Neutrophil (primary cell): ENCODE measurements at regions not wholly inside any gene's neighbourhood (a gene's known extent, or its start where the extent isn't known, plus 50 kb on each side); places are given as distances from the start of the nearest gene placed in this dataset.
"Not testable (repeated sequence)": the region's sequence is repeated elsewhere in the genome, so short reads cannot be mapped to it uniquely, and the experiment has no call there.

Source experiments
- H3K27ac ChIP-seq: fragments of 200-600 bp; sonication (generic); 2 replicates; pipeline ENCODE4 v1.5.1; 2016; ENCODE audit warnings: mild to moderate bottlenecking, moderate library complexity
- H3K27me3 ChIP-seq: fragments of 200-600 bp; sonication (generic); 2 replicates; pipeline ENCODE4 v1.6.0; 2016; ENCODE audit warnings: mild to moderate bottlenecking
- H3K36me3 ChIP-seq: fragments of 200-600 bp; sonication (generic); 2 replicates; pipeline ENCODE4 v1.5.1; 2017
- H3K4me1 ChIP-seq, 2 experiments: fragments of 200-600 bp in 1 of 2; sonication (generic) in 1 of 2; 1 replicate in 1 of 2; 2 replicates in 1 of 2; pipeline versions ENCODE4 v1.5.1 to v1.6.1; 2013 to 2016; ENCODE audit warnings: low read depth in 1 of 2, low read length in 1 of 2, mild to moderate bottlenecking in 1 of 2, moderate library complexity in 1 of 2; ENCODE audit not compliant: control insufficient read depth in 1 of 2, insufficient read depth in 1 of 2
- H3K4me3 ChIP-seq, 2 experiments: fragments of 200-600 bp in 1 of 2; sonication (generic) in 1 of 2; 1 replicate in 1 of 2; 2 replicates in 1 of 2; pipeline ENCODE4 v1.5.1; 2013 to 2016; ENCODE audit warnings: low read depth in 1 of 2, low read length in 1 of 2, mild to moderate bottlenecking in 1 of 2, moderate library complexity in 1 of 2
- H3K9me3 ChIP-seq: fragments of 200-600 bp; sonication (generic); 2 replicates; pipeline ENCODE4 v1.5.1; 2016
- TF ChIP-seq, protein P1 (sequence below): fragments of 200-600 bp; sonication (generic); IDR thresholded peaks from 2 replicates; pipeline ENCODE4 v1.5.1; 2016; ENCODE audit warnings: antibody characterized with exemption

DNA sequence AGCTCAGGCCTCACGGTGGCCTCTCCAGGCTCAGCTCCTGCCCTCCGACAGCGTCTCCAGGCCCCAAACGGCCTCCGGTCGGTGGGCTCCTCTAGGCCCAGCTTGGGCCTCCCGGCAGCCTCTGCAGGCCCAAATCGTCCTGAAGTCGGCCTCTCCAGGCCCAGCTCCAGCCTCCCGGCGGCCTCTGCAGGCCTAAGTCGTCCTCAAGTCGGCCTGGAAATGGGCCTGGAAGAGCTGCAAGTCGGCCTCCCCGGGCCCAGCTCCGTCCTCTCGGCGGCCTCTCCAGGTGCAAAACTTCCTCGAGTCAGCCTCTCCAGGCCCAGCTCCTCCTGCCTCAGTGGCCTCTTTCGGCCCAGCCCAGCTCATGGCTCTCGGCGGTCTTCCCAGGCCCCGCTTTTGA is 156.2 kb upstream of the CDK13 start:
- not testable (repeated sequence) for H3K36me3 ChIP-seq, H3K9me3 ChIP-seq, H3K4me3 ChIP-seq, H3K27ac ChIP-seq, H3K27me3 ChIP-seq, H3K4me1 ChIP-seq

DNA sequence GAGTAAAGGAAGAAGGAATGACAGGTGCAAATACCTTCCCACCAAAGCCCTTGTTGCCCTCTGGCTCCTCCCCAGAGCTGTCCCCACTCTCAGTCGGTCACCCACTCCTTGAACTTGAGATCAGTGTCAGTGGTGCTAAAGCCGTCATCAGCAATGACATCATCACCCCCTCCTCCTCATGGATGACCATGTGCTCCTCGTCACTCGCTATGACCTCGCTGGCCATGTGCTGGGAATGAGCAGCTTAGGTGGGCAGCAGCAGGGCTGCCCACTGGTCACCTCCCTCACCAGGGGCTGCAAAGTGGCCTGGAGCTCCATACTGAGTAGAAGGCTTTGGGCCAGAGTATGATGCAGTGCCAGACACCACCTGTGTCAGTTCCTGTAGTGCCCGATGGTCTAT is 153.1 kb upstream of the CDK13 start:
- H3K4me3 ChIP-seq, H3K36me3 ChIP-seq, H3K27ac ChIP-seq, H3K9me3 ChIP-seq, H3K27me3 ChIP-seq, H3K4me1 ChIP-seq: not testable (repeated sequence)

DNA sequence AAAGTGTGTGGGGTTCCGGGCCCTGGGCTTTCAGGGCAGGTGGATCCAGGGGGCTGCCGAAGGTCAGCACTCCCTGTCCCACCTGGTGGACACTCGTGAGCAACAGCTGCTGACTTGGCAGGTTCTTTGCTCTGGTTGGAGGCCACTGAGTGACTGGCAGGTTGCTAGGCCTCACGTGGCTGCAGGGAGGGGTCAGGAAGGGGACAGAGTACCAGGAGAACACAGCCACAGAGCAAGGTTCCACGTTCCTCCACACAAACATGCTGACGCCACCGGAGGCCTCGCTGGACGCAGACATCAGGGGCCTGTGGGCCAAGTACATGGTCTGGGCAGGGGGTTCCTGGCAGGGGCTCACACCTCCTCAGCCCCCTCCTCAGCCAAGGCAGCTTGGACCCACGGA is 152.0 kb upstream of the CDK13 start:
- H3K36me3 ChIP-seq, H3K9me3 ChIP-seq, H3K4me3 ChIP-seq, H3K27me3 ChIP-seq, H3K27ac ChIP-seq, H3K4me1 ChIP-seq: not testable (repeated sequence)

DNA sequence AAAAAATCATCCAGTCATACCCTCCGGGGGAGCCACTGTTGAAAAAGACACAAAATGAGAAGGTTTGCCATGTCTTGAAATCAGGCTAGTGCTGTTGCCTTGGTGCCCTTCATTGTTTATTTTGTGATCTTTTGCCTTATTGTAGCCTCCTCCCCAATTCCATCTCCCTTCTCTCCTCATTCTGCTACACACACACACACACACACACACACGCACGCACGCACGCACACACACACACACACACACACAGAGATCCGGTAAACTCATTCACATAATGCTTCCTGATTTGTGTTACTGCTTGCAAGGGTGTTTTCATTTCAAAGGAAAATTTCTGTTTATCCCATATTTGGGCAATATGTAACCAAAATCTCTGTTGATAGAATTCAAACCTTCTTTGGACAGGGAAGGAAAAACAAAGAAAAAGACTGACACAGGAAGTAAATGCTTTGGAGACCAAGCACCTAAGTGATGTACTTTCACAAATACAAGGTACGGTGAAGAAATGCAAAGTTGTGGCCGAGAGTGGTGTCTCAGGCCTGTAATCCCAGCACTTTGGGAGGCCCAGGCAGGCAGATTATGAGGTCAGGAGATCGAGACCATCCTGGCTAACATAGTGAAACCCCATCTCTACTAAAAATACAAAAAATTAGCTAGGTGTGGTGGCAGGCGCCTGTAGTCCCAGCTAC is 141.1 kb upstream of the CDK13 start:
- TF ChIP-seq, protein P1, sequence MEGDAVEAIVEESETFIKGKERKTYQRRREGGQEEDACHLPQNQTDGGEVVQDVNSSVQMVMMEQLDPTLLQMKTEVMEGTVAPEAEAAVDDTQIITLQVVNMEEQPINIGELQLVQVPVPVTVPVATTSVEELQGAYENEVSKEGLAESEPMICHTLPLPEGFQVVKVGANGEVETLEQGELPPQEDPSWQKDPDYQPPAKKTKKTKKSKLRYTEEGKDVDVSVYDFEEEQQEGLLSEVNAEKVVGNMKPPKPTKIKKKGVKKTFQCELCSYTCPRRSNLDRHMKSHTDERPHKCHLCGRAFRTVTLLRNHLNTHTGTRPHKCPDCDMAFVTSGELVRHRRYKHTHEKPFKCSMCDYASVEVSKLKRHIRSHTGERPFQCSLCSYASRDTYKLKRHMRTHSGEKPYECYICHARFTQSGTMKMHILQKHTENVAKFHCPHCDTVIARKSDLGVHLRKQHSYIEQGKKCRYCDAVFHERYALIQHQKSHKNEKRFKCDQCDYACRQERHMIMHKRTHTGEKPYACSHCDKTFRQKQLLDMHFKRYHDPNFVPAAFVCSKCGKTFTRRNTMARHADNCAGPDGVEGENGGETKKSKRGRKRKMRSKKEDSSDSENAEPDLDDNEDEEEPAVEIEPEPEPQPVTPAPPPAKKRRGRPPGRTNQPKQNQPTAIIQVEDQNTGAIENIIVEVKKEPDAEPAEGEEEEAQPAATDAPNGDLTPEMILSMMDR, result no peak

DNA sequence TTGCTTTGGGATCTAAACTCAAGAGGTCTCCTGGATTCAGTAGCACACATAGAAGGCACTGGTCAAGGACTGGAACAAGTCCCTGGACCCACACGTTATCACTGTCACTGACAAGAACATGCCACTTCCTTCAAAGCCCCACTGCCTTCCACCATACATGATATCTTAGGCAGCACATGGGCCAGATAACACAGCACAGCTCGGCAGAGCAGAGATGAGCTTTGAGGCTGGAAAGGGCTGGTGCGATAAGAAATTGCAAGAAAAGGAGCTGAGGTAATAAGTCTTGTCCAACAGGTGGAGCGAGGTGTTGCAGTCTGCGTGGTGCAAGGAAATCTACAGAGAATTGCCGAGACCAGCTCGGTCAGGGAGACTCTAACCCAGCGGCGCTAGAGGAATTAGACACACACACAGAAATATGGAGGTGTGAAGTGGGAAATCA is 139.8 kb upstream of the CDK13 start:
- H3K36me3 ChIP-seq, result no peaks in the 10 kb centered on the region
- no peaks in the 10 kb centered on the region for H3K9me3 ChIP-seq
- no peak overlapping the region for H3K4me3 ChIP-seq
- peaks cover 7% of the 10 kb centered on the region for H3K27me3 ChIP-seq
- TF ChIP-seq, protein P1, result no peak
- no peak overlapping the region for H3K27ac ChIP-seq
- no peaks in the 10 kb centered on the region for H3K4me1 ChIP-seq

More for the DNA sequence above, 141.1 kb upstream of the CDK13 start:
- Histone ChIP-seq H3K27me3 (no peaks in the 10 kb centered on the region), H3K27ac (no peak overlapping the region), H3K4me3 (no peak overlapping the region), H3K4me1 (no peaks in the 10 kb centered on the region), H3K9me3 (no peaks in the 10 kb centered on the region), H3K36me3 (no peaks in the 10 kb centered on the region)

DNA sequence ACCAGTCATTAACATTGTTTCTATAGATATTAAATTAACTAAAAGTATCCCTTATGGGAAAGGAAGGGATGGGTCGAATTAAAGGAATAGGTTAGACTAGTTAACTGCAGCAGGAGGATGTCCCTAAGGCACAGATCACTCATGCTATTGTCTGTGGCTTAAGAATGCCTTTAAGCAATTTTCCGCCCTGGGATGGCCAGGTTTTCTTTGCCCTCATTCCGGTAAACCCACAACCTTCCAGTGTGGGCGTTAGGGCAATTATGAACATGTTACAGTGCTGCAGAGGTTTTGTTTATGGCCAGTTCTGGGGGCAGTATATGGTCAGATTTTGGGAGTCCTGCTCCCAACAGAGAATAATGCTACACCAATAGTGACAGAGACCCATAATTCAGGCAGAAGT is 139.3 kb upstream of the CDK13 start:
- no peaks in the 10 kb centered on the region for H3K9me3 ChIP-seq
- no peaks in the 10 kb centered on the region for H3K36me3 ChIP-seq
- TF ChIP-seq, protein P1, result no peak
- H3K4me3 ChIP-seq, result no peak overlapping the region
- H3K27ac ChIP-seq, result no peak overlapping the region
- no peaks in the 10 kb centered on the region for H3K4me1 ChIP-seq
- peaks cover 9% of the 10 kb centered on the region for H3K27me3 ChIP-seq

DNA sequence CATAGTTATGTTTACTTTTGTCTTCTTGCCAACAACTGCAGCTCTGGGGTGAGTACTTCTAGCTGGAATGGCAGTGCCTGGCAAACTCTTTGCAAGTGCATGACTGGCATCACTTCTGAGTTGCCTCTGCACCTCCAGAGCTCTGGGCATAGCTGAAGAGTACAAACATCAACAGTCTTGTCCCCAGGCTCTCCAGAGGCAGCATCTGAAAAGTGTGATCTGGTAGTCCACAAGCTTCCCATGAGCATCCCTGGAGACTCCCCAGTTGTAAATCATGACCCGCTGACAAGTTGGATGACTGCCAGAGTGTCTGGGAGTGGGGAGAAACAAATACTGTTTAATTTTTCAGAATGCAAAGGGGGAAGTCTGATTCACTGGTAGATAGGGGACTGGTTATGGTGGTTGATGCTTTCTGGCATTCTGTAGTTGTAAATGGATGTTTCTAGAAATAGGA is 138.9 kb upstream of the CDK13 start:
- H3K27ac ChIP-seq, result no peak overlapping the region
- H3K36me3 ChIP-seq, result no peaks in the 10 kb centered on the region
- H3K27me3 ChIP-seq, result peaks cover 13% of the 10 kb centered on the region
- no peaks in the 10 kb centered on the region for H3K4me1 ChIP-seq
- H3K9me3 ChIP-seq, result no peaks in the 10 kb centered on the region
- TF ChIP-seq, protein P1, result no peak
- no peak overlapping the region for H3K4me3 ChIP-seq
